Ovary (tissue), 7 donors: ENCODE measurements at regions not wholly inside any gene's neighbourhood (a gene's known extent, or its start where the extent isn't known, plus 50 kb on each side); places are given as distances from the start of the nearest gene placed in this dataset.

ENCODE experiments used
- DNase-seq, 5 donors: peaks; one replicate each; pipeline ENCODE4 v3.0.0-alpha.2; 2019 to 2020
- H3K27ac ChIP-seq, 2 donors: fragments of 200-600 bp; one replicate each; pipeline versions ENCODE4 v1.5.1 to v1.8.0; 2019 to 2022
- H3K27me3 ChIP-seq: fragments of 200-600 bp; one replicate; pipeline ENCODE4 v1.8.0; 2022
- H3K36me3 ChIP-seq: fragments of 200-600 bp; sonication (generic); one replicate; pipeline ENCODE4 v1.5.1; 2019
- H3K4me1 ChIP-seq: one replicate; pipeline ENCODE4 v1.8.1; 2013; ENCODE audit warnings: mild to moderate bottlenecking, moderate library complexity; ENCODE audit not compliant: insufficient read depth
- H3K4me3 ChIP-seq: fragments of 200-600 bp; sonication (generic); one replicate; pipeline ENCODE4 v1.5.1; 2017
- H3K9me3 ChIP-seq, 2 donors: fragments of 200-600 bp in 1 of 2; sonication (generic) in 1 of 2; one replicate each; pipeline versions ENCODE4 v1.5.1 to v1.8.1; 2013 to 2019; ENCODE audit warnings: mild to moderate bottlenecking in 1 of 2, moderate library complexity in 1 of 2
- CTCF ChIP-seq, 3 donors: fragments of 450-650 bp in 2 of 3; fragments of 200-600 bp in 1 of 3; IDR thresholded peaks; one replicate each; pipeline versions ENCODE4 v1.5.1 to v1.8.0; 2016 to 2022; ENCODE audit warnings: antibody characterized with exemption in 3 of 3, mild to moderate bottlenecking in 1 of 3
- EP300 ChIP-seq: sonication (generic); formaldehyde crosslinking; IDR thresholded peaks from one replicate; pipeline ENCODE4 v1.6.1; 2017; ENCODE audit warnings: antibody characterized with exemption
- POLR2A ChIP-seq: fragments of 450-650 bp; IDR thresholded peaks from one replicate; pipeline ENCODE4 v1.6.1; 2017; ENCODE audit warnings: antibody characterized with exemption, mild to moderate bottlenecking, moderate library complexity
- whole genome bisulfite sequencing, 3 donors: extraction: QIAGEN DNeasy Blood & Tissue Kit in 1 of 3; methylation state at CpG; one replicate each; pipeline versions ENCODE4 v1.1.5 to v1.1.7; 2013 to 2017; 5-methylcytosine and 5-hydroxymethylcytosine counted together
- intact Hi-C, 4 donors: fragments of 100-400 bp; cut with DNase I; formaldehyde crosslinking; loops; one replicate each; pipeline versions ENCODE4 v1.11.0 to v1.15.1; 2022 to 2023
- donor health status: DM: no; HTN: no; CAD: no; lungs with moderate emphysema.
- donor health status: DM: no; HTN: no; CAD: no.
- donor health status: Bipolar disorder and iron deficiency.
- donor health status: DM: no; HTN: no; CAD: no.
- donor health status: DM: yes; HTN: yes; CAD: no.

DNA sequence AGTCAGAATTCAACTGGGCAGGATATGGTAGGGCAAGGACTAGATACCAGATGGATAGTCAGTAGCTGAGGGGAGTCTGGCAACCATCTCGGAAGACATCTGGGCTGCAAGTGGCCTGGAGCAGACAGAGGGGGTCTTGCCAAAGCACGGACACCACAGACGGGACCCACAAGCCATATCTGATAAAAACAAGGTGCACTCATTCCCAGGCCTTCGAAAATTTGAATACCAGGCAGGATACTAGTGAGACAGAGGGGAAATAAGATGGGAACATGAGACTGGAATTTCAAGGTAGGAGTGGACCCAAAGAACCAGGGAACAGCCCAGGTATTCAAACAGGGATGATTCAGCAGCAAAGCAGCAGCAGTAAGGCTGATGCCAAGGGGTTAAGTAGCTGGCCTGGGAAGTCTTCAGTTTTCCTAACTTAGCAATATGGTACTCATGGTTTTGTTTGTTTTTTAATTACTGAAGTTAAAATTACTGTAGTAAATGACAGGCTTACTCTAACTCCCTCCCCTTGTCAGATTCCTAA is 144.9 kb upstream of the NCKAP5 start:
- no peak for DNase-seq
- intact Hi-C loops, result no loop called here
- H3K27me3 ChIP-seq, result no peaks in the 10 kb centered on the region
- H3K36me3 ChIP-seq, result no peaks in the 10 kb centered on the region
- no peaks in the 10 kb centered on the region for H3K4me1 ChIP-seq
- H3K27ac ChIP-seq, result no peak overlapping the region
- no peaks in the 10 kb centered on the region for H3K9me3 ChIP-seq
- WGBS, 3 donors, result 83 to 91% (median 90%) methylated on average over 4 of the region's 4 CpGs
- TF ChIP-seq CTCF (IDR thresholded peaks at IDR 0.05) (no peak), POLR2A (no peak)
- H3K4me3 ChIP-seq, result no peak overlapping the region

DNA sequence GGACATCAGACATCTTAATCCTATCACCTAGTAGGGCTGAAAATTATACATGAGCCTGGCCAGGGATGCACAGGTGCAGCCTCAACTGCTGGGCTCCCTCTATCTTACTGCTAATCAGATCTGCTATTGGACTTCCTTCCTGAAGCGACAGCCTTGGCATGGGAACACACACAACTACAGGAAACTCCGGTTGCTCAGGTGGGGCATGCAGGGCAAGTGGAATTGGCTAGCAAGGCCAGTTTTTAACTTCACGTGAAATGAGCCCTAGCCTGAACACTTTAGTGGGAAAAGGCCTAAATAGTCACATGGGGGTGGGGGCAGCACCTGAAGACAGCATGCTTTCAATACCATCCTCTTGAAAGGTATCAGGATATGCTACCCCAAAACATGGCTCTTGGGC is 147.9 kb upstream of the NCKAP5 start:
- Histone ChIP-seq H3K9me3 (no peaks in the 10 kb centered on the region), H3K36me3 (no peaks in the 10 kb centered on the region), H3K27ac (no peak overlapping the region), H3K27me3 (no peaks in the 10 kb centered on the region), H3K4me1 (peaks cover under 1% of the 10 kb centered on the region), H3K4me3 (no peak overlapping the region)
- intact Hi-C loops, result no loop called here
- 72 to 96% (median 91%) methylated on average over 3 of the region's 3 CpGs for WGBS, 3 donors
- TF ChIP-seq CTCF (IDR thresholded peaks at IDR 0.05) (no peak), POLR2A (no peak), EP300 (no peak)
- DNase-seq, result no peak

- no peak overlapping the region for H3K27ac ChIP-seq
- no peaks in the 10 kb centered on the region for H3K27me3 ChIP-seq
- H3K36me3 ChIP-seq, result no peaks in the 10 kb centered on the region
- intact Hi-C loops, result no loop called here
- no peak for TF ChIP-seq EP300
- no peak for TF ChIP-seq CTCF (IDR thresholded peaks at IDR 0.05)
- no peak for TF ChIP-seq POLR2A
- DNase-seq, result no peak
- 51 to 73% (median 56%) methylated on average over 3 of the region's 3 CpGs for WGBS, 3 donors
- H3K9me3 ChIP-seq, result no peaks in the 10 kb centered on the region
- H3K4me3 ChIP-seq, result no peak overlapping the region
- H3K4me1 ChIP-seq, result peaks cover 1% of the 10 kb centered on the region
Observed at GRCh38 chr2:133717497-133717896, 149.2 kb upstream of the NCKAP5 start.

GRCh38 chr2:133718688-133719201 is 150.5 kb upstream of the NCKAP5 start:
- no peak for TF ChIP-seq POLR2A
- TF ChIP-seq CTCF (IDR thresholded peaks at IDR 0.05), result no peak
- no peak for TF ChIP-seq EP300
- no peak overlapping the region for H3K27ac ChIP-seq
- 83 to 87% (median 84%) methylated on average over 7 of the region's 7 CpGs for WGBS, 3 donors

More at GRCh38 chr2:133718688-133719201, 150.5 kb upstream of the NCKAP5 start:
- H3K9me3 ChIP-seq, result no peaks in the 10 kb centered on the region
- no peaks in the 10 kb centered on the region for H3K27me3 ChIP-seq
- no peaks in the 10 kb centered on the region for H3K36me3 ChIP-seq
- intact Hi-C loops, result no loop called here
- H3K4me3 ChIP-seq, result no peak overlapping the region
- DNase-seq, result no peak
- peaks cover 1% of the 10 kb centered on the region for H3K4me1 ChIP-seq
